ENCODE measurements at regions not wholly inside any gene's neighbourhood (a gene's known extent, or its start where the extent isn't known, plus 50 kb on each side); places are given as distances from the start of the nearest gene placed in this dataset.

DNA sequence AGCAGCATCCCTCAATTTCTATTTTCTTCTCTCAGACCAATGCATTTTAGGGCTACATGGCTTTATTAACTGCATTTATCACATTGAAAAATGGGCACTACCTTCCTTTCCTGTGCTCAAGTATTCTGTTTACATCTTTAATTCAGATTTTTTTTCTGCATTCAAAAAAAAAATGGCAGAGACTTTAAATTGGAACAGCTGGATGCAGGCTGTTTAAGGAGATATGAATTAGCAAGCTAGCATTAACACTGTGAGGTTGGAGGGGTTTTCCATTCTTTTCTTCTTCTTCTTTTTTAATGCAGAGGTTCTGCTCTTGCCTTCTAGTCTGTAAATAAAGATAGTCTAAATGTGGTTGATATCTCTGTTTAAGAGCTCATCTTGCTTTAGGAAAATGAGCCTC is 242.9 kb upstream of the RBFOX1 start:
- TF ChIP-seq, protein P1, sequence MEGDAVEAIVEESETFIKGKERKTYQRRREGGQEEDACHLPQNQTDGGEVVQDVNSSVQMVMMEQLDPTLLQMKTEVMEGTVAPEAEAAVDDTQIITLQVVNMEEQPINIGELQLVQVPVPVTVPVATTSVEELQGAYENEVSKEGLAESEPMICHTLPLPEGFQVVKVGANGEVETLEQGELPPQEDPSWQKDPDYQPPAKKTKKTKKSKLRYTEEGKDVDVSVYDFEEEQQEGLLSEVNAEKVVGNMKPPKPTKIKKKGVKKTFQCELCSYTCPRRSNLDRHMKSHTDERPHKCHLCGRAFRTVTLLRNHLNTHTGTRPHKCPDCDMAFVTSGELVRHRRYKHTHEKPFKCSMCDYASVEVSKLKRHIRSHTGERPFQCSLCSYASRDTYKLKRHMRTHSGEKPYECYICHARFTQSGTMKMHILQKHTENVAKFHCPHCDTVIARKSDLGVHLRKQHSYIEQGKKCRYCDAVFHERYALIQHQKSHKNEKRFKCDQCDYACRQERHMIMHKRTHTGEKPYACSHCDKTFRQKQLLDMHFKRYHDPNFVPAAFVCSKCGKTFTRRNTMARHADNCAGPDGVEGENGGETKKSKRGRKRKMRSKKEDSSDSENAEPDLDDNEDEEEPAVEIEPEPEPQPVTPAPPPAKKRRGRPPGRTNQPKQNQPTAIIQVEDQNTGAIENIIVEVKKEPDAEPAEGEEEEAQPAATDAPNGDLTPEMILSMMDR (IDR thresholded peaks at IDR 0.05): no peak
- TF ChIP-seq POLR2AphosphoS5 (IDR thresholded peaks at IDR 0.05): no peak

All from breast epithelium (tissue), 3 donors.